ENCODE measurements at regions not wholly inside any gene's neighbourhood (a gene's known extent, or its start where the extent isn't known, plus 50 kb on each side); places are given as distances from the start of the nearest gene placed in this dataset.

DNA sequence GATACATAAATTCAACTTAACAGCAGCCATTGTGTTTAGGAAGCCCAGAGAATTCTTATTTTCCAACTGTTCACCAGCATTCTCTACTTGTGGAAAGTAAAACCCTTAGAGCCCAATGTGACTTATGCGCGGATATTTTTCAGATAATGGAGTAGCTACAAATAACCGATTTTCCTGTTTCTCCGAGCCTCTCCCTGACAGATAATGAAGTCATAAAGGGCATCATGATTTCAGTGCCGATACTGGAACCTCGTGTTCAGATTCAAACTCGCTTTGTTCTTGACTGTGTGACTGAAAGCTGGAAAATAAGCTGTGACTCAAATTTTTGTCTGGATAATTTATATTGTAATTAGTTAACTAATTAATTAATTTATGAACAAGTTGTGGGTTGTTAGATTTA, 228.2 kb downstream of the VAPA start:
- H3K27ac ChIP-seq (ENCODE audit: low read depth in 1 of 2, low read length in 2 of 2): no peak overlapping the region
- ChIA-PET CTCF (no interaction called here), POLR2A (no interaction called here)
- no peaks in the 10 kb centered on the region for H3K9me3 ChIP-seq (ENCODE audit: control insufficient read depth in 1 of 2, insufficient read depth in 1 of 2, low read length in 2 of 2)
- Mint-ChIP-seq H3K4me1 (ENCODE audit: low read depth) (no peaks in the 10 kb centered on the region), H3K27ac (no peak overlapping the region), H3K4me3 (no peak overlapping the region), H3K9me3 (no peaks in the 10 kb centered on the region), H3K36me3 (ENCODE audit: low read depth) (no peaks in the 10 kb centered on the region), H3K27me3 (no peaks in the 10 kb centered on the region)
- H3K27me3 ChIP-seq (ENCODE audit: control insufficient read depth in 1 of 2, insufficient read depth in 2 of 2, low read length in 2 of 2): no peaks in the 10 kb centered on the region
- H3K4me1 ChIP-seq (ENCODE audit: insufficient read depth, low read length): no peaks in the 10 kb centered on the region
- no peak overlapping the region for H3K4me3 ChIP-seq (ENCODE audit: low read length)
- TF ChIP-seq, protein P1, sequence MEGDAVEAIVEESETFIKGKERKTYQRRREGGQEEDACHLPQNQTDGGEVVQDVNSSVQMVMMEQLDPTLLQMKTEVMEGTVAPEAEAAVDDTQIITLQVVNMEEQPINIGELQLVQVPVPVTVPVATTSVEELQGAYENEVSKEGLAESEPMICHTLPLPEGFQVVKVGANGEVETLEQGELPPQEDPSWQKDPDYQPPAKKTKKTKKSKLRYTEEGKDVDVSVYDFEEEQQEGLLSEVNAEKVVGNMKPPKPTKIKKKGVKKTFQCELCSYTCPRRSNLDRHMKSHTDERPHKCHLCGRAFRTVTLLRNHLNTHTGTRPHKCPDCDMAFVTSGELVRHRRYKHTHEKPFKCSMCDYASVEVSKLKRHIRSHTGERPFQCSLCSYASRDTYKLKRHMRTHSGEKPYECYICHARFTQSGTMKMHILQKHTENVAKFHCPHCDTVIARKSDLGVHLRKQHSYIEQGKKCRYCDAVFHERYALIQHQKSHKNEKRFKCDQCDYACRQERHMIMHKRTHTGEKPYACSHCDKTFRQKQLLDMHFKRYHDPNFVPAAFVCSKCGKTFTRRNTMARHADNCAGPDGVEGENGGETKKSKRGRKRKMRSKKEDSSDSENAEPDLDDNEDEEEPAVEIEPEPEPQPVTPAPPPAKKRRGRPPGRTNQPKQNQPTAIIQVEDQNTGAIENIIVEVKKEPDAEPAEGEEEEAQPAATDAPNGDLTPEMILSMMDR (IDR thresholded peaks at IDR 0.05): no peak
- H3K36me3 ChIP-seq (ENCODE audit: insufficient read depth, low read length): no peaks in the 10 kb centered on the region
- no peak for DNase-seq
- intact Hi-C loops (cut with DNase I, micrococcal nuclease): no loop called here
- no peak for ATAC-seq (ENCODE audit: poor library complexity)

DNA sequence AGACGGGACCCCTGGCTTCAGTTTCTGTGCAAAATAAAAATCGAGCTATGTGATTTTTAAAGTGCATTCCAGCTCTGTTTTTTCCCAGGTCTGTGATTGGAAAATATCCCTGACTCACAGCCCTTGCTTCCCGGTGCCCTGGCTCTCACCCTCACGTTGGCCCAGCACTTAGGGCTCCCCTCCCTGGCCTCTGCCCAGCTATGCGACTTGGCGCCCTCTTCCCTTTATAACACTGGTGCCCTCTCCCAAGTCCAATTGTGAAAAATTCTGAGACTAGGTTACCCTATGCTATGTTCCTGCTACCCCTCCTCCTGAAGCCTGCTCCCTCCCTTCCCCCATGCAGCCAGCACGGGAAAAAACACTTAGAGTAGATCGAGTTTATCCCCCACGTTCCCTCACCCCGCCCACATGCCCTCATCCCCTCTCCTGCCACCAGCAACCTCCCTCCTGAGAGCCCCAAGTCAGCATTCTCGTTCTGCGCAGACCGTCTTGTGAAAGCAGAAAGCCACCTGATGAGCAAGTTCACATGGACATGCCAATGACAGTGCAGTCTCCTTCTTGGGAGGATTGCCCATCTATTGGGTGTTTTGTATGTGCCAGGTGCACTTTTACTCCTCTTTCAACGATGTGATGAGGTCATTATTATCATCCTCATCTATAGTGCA, 228.8 kb downstream of the VAPA start:
- TF ChIP-seq, protein P1 (IDR thresholded peaks at IDR 0.05): no peak
- no peaks in the 10 kb centered on the region for H3K36me3 ChIP-seq (ENCODE audit: insufficient read depth, low read length)
- Mint-ChIP-seq H3K9me3 (no peaks in the 10 kb centered on the region), H3K27me3 (no peaks in the 10 kb centered on the region), H3K27ac (no peak overlapping the region), H3K36me3 (ENCODE audit: low read depth) (no peaks in the 10 kb centered on the region), H3K4me1 (ENCODE audit: low read depth) (no peaks in the 10 kb centered on the region), H3K4me3 (no peak overlapping the region)
- CTCF ChIA-PET: no interaction called here
- intact Hi-C loops (cut with DNase I, micrococcal nuclease): no loop called here
- H3K4me1 ChIP-seq (ENCODE audit: insufficient read depth, low read length): no peaks in the 10 kb centered on the region
- DNase-seq (no peak), ATAC-seq (ENCODE audit: poor library complexity) (no peak)
- POLR2A ChIA-PET: no interaction called here
- no peak overlapping the region for H3K4me3 ChIP-seq (ENCODE audit: low read length)
- H3K9me3 ChIP-seq (ENCODE audit: control insufficient read depth in 1 of 2, insufficient read depth in 1 of 2, low read length in 2 of 2): no peaks in the 10 kb centered on the region
- H3K27ac ChIP-seq (ENCODE audit: low read depth in 1 of 2, low read length in 2 of 2): no peak overlapping the region
- H3K27me3 ChIP-seq (ENCODE audit: control insufficient read depth in 1 of 2, insufficient read depth in 2 of 2, low read length in 2 of 2): no peaks in the 10 kb centered on the region

DNA sequence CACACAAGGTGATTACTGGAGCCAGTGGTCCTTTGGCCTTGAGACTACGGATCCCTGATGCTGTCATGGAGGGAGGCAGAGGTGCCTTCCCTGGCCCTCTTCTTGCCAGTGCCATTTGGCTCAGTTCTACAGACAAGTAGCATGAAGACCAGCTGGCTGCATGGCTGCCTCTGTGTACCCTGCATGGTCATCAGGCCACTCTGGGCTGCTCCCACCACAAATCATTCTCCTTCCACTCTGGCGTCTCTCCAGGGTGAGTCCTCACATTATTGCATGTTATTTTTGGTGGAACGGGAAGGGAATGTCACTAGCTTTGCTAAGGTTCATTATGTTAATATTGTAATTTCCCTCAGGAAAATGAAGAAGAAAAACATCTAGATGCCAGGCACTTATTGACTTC, 229.8 kb downstream of the VAPA start:
- DNase-seq: no peak
- no peaks in the 10 kb centered on the region for H3K4me1 ChIP-seq (ENCODE audit: insufficient read depth, low read length)
- H3K4me3 Mint-ChIP-seq: no peak overlapping the region
- no peak for ATAC-seq (ENCODE audit: poor library complexity)
- no peak overlapping the region for H3K4me3 ChIP-seq (ENCODE audit: low read length)
- no peaks in the 10 kb centered on the region for H3K9me3 ChIP-seq (ENCODE audit: control insufficient read depth in 1 of 2, insufficient read depth in 1 of 2, low read length in 2 of 2)
- H3K27ac Mint-ChIP-seq: no peak overlapping the region
- H3K4me1 Mint-ChIP-seq (ENCODE audit: low read depth): no peaks in the 10 kb centered on the region
- TF ChIP-seq, protein P1 (IDR thresholded peaks at IDR 0.05): no peak
- CTCF ChIA-PET: no interaction called here
- H3K36me3 Mint-ChIP-seq (ENCODE audit: low read depth): no peaks in the 10 kb centered on the region
- POLR2A ChIA-PET: no interaction called here
- no peak overlapping the region for H3K27ac ChIP-seq (ENCODE audit: low read depth in 1 of 2, low read length in 2 of 2)
- H3K36me3 ChIP-seq (ENCODE audit: insufficient read depth, low read length): no peaks in the 10 kb centered on the region
- intact Hi-C loops (cut with DNase I, micrococcal nuclease): no loop called here
- no peaks in the 10 kb centered on the region for H3K27me3 ChIP-seq (ENCODE audit: control insufficient read depth in 1 of 2, insufficient read depth in 2 of 2, low read length in 2 of 2)
- H3K9me3 Mint-ChIP-seq: no peaks in the 10 kb centered on the region
- no peaks in the 10 kb centered on the region for H3K27me3 Mint-ChIP-seq
